WTC11 (cell line): ENCODE measurements at regions not wholly inside any gene's neighbourhood (a gene's known extent, or its start where the extent isn't known, plus 50 kb on each side); places are given as distances from the start of the nearest gene placed in this dataset.

Experiments
- ATAC-seq: fragments of 200-7000 bp; cut with Tn5 transposase; 2 replicates; pipeline ENCODE4 v1.10.0; 2021; ENCODE audit warnings: mild to moderate bottlenecking, moderate library complexity
- CTCF ChIA-PET: fragments of 300-600 bp; sonication (Branson Sonifier 250); formaldehyde crosslinking; loops from one replicate; lab custom pipeline; 2021; ENCODE audit warnings: antibody characterized with exemption; lab: Charles Lee
- POLR2A ChIA-PET: fragments of 350-600 bp; sonication (Branson Sonifier 250); formaldehyde crosslinking; loops from one replicate; lab custom pipeline; 2021; ENCODE audit warnings: antibody characterized with exemption; lab: Charles Lee
- DNase-seq: peaks from one replicate; pipeline ENCODE4 v3.0.0; 2021; ENCODE audit warnings: low spot score
- H3K27ac Mint-ChIP-seq: 2 replicates; pipeline ENCODE4 v1.8.0; 2021; ENCODE audit warnings: mixed read lengths
- H3K27me3 Mint-ChIP-seq: 2 replicates; pipeline ENCODE4 v1.8.0; 2021; ENCODE audit warnings: low read depth, mild to moderate bottlenecking, moderate library complexity, mixed read lengths
- H3K36me3 Mint-ChIP-seq: 2 replicates; pipeline ENCODE4 v1.8.0; 2021; ENCODE audit warnings: mixed read lengths
- H3K4me1 Mint-ChIP-seq: 2 replicates; pipeline ENCODE4 v1.8.0; 2022; ENCODE audit warnings: mixed read lengths
- H3K4me3 Mint-ChIP-seq: 2 replicates; pipeline ENCODE4 v1.8.0; 2021; ENCODE audit warnings: mild to moderate bottlenecking, moderate library complexity, mixed read lengths
- H3K9me3 Mint-ChIP-seq: 2 replicates; pipeline ENCODE4 v1.8.0; 2021; ENCODE audit warnings: mixed read lengths
- ELF4 ChIP-seq: sonication (generic); formaldehyde crosslinking; IDR thresholded peaks from 2 replicates; pipeline ENCODE4 v1.8.1; 2022; ENCODE audit warnings: low read depth, mild to moderate bottlenecking, moderate library complexity, missing genetic modification reagents
- ETV6 ChIP-seq: sonication (generic); formaldehyde crosslinking; IDR thresholded peaks from 2 replicates; pipeline ENCODE4 v1.8.1; 2022; ENCODE audit warnings: mild to moderate bottlenecking, missing genetic modification reagents
- FOXJ3 ChIP-seq: sonication (generic); formaldehyde crosslinking; IDR thresholded peaks from 2 replicates; pipeline ENCODE4 v1.9.0; 2021; ENCODE audit warnings: missing genetic modification reagents, mild to moderate bottlenecking, borderline replicate concordance
- IRF2 ChIP-seq: sonication (generic); formaldehyde crosslinking; IDR thresholded peaks from 2 replicates; pipeline ENCODE4 v1.8.0; 2022; ENCODE audit warnings: low read depth, missing genetic modification reagents, borderline replicate concordance
- KAT7 ChIP-seq: sonication (generic); formaldehyde crosslinking; IDR thresholded peaks from 2 replicates; pipeline ENCODE4 v1.8.1; 2023; ENCODE audit warnings: missing genetic modification reagents, mild to moderate bottlenecking, borderline replicate concordance
- MYBL2 ChIP-seq: sonication (generic); formaldehyde crosslinking; IDR thresholded peaks from 2 replicates; pipeline ENCODE4 v1.8.1; 2023; ENCODE audit warnings: mild to moderate bottlenecking, moderate library complexity, missing genetic modification reagents
- NR2C2 ChIP-seq: sonication (generic); formaldehyde crosslinking; IDR thresholded peaks from 2 replicates; pipeline ENCODE4 v1.8.0; 2022; ENCODE audit warnings: mild to moderate bottlenecking, missing genetic modification reagents
- NR3C1 ChIP-seq: sonication (generic); formaldehyde crosslinking; conservative IDR thresholded peaks from 2 replicates; pipeline ENCODE4 v1.8.1; 2023; ENCODE audit warnings: low read depth, mild to moderate bottlenecking, missing genetic modification reagents
- PRRX2 ChIP-seq: fragments of 250-450 bp; sonication (Bioruptor Pico); IDR thresholded peaks from 2 replicates; pipeline ENCODE4 v1.8.0; 2021; ENCODE audit warnings: mild to moderate bottlenecking
- SOX15 ChIP-seq: fragments of 250-450 bp; sonication (Bioruptor Pico); IDR thresholded peaks from 2 replicates; pipeline ENCODE4 v1.9.0; 2021; ENCODE audit warnings: mild to moderate bottlenecking
- TCF7 ChIP-seq: sonication (generic); formaldehyde crosslinking; IDR thresholded peaks from 2 replicates; pipeline ENCODE4 v1.8.0; 2022; ENCODE audit warnings: mild to moderate bottlenecking, low read depth, missing genetic modification reagents, moderate library complexity
- TP53 ChIP-seq: sonication (generic); formaldehyde crosslinking; IDR thresholded peaks from 2 replicates; pipeline ENCODE4 v1.8.1; 2023; ENCODE audit warnings: mild to moderate bottlenecking, missing genetic modification reagents
- TF ChIP-seq, protein P1 (sequence below): sonication (generic); formaldehyde crosslinking; IDR thresholded peaks from 2 replicates; pipeline ENCODE4 v1.8.0; 2023; ENCODE audit warnings: missing genetic modification reagents
- TF ChIP-seq, protein P2 (sequence below): sonication (generic); formaldehyde crosslinking; IDR thresholded peaks from 2 replicates; pipeline ENCODE4 v1.8.1; 2022; ENCODE audit warnings: mild to moderate bottlenecking, moderate library complexity, missing genetic modification reagents
- TF ChIP-seq, protein P3 (sequence below): fragments of 250-450 bp; sonication (Bioruptor Pico); IDR thresholded peaks from 2 replicates; pipeline ENCODE4 v2.1.2; 2022; ENCODE audit warnings: mild to moderate bottlenecking, moderate library complexity
- TF ChIP-seq, protein P4 (sequence below): sonication (generic); formaldehyde crosslinking; IDR thresholded peaks from 2 replicates; pipeline ENCODE4 v1.8.1; 2022; ENCODE audit warnings: low read depth, mild to moderate bottlenecking, moderate library complexity, missing genetic modification reagents, borderline replicate concordance
- TF ChIP-seq, protein P5 (sequence below): fragments of 250-450 bp; sonication (Bioruptor Pico); IDR thresholded peaks from 2 replicates; pipeline ENCODE4 v1.9.0; 2021; ENCODE audit warnings: mild to moderate bottlenecking
- TF ChIP-seq, protein P6 (sequence below): fragments of 250-450 bp; sonication (Bioruptor Pico); conservative IDR thresholded peaks from 2 replicates; pipeline ENCODE4 v1.9.0; 2021; ENCODE audit warnings: mild to moderate bottlenecking
- TF ChIP-seq, protein P7 (sequence below): fragments of 250-450 bp; sonication (Bioruptor Pico); IDR thresholded peaks from 2 replicates; pipeline ENCODE4 v1.9.0; 2021; ENCODE audit warnings: mild to moderate bottlenecking, borderline replicate concordance

DNA sequence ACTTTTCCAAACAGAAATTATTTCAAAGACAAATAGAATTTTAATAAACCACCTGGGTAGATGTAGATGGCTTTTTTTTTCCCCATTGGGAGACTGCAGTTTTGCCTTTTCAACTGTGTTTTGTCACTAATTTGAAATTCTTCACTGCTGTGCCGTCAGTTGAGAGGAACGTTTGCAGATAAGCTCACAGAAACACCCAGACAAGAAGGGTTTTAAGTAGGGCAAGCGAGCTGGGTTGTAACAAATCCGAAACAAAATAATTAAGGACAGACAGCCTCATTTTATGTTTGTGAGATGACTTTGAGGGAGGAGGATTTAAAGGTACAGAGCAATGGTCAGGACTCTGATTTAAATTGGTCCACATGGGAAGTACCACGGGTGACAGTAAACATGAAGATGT lies 155.1 kb upstream of the NTRK2 start:
- H3K4me1 Mint-ChIP-seq: peaks cover 3% of the 10 kb centered on the region
- TF ChIP-seq, protein P1, sequence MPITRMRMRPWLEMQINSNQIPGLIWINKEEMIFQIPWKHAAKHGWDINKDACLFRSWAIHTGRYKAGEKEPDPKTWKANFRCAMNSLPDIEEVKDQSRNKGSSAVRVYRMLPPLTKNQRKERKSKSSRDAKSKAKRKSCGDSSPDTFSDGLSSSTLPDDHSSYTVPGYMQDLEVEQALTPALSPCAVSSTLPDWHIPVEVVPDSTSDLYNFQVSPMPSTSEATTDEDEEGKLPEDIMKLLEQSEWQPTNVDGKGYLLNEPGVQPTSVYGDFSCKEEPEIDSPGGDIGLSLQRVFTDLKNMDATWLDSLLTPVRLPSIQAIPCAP (CRISPR knock-in tag): no peak
- TF ChIP-seq PRRX2 (no peak), NR2C2 (no peak), IRF2 (CRISPR knock-in tag) (no peak), MYBL2 (CRISPR knock-in tag) (no peak), TP53 (CRISPR knock-in tag) (no peak), KAT7 (CRISPR knock-in tag) (no peak), SOX15 (CRISPR knock-in tag) (no peak), ELF4 (CRISPR knock-in tag) (no peak), ETV6 (CRISPR knock-in tag) (no peak), FOXJ3 (no peak), TCF7 (CRISPR knock-in tag) (no peak), NR3C1 (CRISPR knock-in tag) (no peak)
- TF ChIP-seq, protein P2, sequence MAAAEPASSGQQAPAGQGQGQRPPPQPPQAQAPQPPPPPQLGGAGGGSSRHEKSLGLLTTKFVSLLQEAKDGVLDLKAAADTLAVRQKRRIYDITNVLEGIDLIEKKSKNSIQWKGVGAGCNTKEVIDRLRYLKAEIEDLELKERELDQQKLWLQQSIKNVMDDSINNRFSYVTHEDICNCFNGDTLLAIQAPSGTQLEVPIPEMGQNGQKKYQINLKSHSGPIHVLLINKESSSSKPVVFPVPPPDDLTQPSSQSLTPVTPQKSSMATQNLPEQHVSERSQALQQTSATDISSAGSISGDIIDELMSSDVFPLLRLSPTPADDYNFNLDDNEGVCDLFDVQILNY: no peak
- TF ChIP-seq, protein P3, sequence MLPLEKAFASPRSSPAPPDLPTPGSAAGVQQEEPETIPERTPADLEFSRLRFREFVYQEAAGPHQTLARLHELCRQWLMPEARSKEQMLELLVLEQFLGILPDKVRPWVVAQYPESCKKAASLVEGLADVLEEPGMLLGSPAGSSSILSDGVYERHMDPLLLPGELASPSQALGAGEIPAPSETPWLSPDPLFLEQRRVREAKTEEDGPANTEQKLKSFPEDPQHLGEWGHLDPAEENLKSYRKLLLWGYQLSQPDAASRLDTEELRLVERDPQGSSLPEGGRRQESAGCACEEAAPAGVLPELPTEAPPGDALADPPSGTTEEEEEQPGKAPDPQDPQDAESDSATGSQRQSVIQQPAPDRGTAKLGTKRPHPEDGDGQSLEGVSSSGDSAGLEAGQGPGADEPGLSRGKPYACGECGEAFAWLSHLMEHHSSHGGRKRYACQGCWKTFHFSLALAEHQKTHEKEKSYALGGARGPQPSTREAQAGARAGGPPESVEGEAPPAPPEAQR: no peak
- TF ChIP-seq, protein P4, sequence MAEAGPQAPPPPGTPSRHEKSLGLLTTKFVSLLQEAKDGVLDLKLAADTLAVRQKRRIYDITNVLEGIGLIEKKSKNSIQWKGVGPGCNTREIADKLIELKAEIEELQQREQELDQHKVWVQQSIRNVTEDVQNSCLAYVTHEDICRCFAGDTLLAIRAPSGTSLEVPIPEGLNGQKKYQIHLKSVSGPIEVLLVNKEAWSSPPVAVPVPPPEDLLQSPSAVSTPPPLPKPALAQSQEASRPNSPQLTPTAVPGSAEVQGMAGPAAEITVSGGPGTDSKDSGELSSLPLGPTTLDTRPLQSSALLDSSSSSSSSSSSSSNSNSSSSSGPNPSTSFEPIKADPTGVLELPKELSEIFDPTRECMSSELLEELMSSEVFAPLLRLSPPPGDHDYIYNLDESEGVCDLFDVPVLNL (CRISPR knock-in tag): no peak
- TF ChIP-seq, protein P5, sequence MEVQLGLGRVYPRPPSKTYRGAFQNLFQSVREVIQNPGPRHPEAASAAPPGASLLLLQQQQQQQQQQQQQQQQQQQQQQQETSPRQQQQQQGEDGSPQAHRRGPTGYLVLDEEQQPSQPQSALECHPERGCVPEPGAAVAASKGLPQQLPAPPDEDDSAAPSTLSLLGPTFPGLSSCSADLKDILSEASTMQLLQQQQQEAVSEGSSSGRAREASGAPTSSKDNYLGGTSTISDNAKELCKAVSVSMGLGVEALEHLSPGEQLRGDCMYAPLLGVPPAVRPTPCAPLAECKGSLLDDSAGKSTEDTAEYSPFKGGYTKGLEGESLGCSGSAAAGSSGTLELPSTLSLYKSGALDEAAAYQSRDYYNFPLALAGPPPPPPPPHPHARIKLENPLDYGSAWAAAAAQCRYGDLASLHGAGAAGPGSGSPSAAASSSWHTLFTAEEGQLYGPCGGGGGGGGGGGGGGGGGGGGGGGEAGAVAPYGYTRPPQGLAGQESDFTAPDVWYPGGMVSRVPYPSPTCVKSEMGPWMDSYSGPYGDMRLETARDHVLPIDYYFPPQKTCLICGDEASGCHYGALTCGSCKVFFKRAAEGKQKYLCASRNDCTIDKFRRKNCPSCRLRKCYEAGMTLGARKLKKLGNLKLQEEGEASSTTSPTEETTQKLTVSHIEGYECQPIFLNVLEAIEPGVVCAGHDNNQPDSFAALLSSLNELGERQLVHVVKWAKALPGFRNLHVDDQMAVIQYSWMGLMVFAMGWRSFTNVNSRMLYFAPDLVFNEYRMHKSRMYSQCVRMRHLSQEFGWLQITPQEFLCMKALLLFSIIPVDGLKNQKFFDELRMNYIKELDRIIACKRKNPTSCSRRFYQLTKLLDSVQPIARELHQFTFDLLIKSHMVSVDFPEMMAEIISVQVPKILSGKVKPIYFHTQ (CRISPR knock-in tag): no peak
- TF ChIP-seq, protein P6, sequence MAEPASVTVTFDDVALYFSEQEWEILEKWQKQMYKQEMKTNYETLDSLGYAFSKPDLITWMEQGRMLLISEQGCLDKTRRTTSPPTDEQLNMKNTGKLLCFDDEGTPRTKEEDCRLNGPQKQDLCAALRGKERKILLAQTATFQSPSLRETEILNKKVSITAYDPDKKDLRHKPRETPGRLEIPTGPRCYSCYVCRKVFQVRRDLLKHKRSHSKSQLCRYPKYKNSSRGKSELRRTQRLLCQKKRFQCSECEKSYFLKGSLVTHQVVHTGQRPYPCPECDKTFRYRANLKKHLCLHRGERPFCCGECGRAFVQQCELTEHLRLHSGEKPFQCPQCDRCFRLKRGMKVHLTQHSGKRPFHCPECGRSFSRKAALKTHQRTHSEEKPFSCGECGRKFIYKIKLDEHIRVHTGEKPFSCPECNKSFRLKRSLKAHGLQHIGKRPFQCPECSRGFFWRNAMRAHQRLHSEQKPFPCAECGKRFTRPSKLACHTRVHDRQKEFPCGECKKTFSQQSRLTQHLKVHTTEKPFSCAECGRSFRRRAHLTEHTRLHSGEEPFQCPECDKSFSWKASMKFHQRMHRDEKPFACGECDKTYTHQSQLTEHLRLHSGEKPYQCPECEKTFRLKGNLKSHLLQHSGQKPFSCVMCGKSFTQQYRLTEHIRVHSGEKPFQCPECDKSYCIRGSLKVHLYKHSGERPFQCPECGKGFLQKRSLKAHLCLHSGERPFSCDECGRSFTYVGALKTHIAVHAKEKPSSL (CRISPR knock-in tag): no peak
- TF ChIP-seq, protein P7, sequence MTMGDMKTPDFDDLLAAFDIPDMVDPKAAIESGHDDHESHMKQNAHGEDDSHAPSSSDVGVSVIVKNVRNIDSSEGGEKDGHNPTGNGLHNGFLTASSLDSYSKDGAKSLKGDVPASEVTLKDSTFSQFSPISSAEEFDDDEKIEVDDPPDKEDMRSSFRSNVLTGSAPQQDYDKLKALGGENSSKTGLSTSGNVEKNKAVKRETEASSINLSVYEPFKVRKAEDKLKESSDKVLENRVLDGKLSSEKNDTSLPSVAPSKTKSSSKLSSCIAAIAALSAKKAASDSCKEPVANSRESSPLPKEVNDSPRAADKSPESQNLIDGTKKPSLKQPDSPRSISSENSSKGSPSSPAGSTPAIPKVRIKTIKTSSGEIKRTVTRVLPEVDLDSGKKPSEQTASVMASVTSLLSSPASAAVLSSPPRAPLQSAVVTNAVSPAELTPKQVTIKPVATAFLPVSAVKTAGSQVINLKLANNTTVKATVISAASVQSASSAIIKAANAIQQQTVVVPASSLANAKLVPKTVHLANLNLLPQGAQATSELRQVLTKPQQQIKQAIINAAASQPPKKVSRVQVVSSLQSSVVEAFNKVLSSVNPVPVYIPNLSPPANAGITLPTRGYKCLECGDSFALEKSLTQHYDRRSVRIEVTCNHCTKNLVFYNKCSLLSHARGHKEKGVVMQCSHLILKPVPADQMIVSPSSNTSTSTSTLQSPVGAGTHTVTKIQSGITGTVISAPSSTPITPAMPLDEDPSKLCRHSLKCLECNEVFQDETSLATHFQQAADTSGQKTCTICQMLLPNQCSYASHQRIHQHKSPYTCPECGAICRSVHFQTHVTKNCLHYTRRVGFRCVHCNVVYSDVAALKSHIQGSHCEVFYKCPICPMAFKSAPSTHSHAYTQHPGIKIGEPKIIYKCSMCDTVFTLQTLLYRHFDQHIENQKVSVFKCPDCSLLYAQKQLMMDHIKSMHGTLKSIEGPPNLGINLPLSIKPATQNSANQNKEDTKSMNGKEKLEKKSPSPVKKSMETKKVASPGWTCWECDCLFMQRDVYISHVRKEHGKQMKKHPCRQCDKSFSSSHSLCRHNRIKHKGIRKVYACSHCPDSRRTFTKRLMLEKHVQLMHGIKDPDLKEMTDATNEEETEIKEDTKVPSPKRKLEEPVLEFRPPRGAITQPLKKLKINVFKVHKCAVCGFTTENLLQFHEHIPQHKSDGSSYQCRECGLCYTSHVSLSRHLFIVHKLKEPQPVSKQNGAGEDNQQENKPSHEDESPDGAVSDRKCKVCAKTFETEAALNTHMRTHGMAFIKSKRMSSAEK (CRISPR knock-in tag): no peak
- CTCF ChIA-PET: no interaction called here
- POLR2A ChIA-PET: no interaction called here
- H3K27me3 Mint-ChIP-seq: no peaks in the 10 kb centered on the region
- no peak for ATAC-seq
- peaks cover 17% of the 10 kb centered on the region for H3K36me3 Mint-ChIP-seq
- DNase-seq: no peak
- no peak overlapping the region for H3K27ac Mint-ChIP-seq
- peaks cover 30% of the 10 kb centered on the region for H3K9me3 Mint-ChIP-seq
- H3K4me3 Mint-ChIP-seq: no peak overlapping the region
